ENCODE measurements at regions not wholly inside any gene's neighbourhood (a gene's known extent, or its start where the extent isn't known, plus 50 kb on each side); places are given as distances from the start of the nearest gene placed in this dataset.
A peak's percentile ranks its signal among the peaks of the same experiment; 100 is the strongest.

DNA sequence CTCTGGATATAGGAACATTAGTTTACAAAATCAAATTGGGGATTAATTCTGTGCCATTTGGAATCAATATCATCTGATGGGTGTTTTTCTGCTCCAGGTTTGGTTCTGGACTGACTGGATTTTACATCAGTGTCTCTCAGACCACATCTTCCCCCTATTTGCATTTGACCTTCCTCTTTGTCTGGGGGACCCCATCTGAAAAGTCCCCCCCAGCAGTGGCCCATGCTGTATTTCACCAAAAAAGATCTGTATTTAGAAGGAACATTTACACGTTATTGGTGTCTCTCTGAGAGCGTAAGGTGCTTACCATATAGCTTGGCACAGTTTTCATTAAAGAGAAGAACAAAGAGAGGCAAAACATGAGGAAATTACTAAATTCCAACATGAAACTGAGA, 215.6 kb upstream of the CLINT1 start:
- TF ChIP-seq, protein P1, sequence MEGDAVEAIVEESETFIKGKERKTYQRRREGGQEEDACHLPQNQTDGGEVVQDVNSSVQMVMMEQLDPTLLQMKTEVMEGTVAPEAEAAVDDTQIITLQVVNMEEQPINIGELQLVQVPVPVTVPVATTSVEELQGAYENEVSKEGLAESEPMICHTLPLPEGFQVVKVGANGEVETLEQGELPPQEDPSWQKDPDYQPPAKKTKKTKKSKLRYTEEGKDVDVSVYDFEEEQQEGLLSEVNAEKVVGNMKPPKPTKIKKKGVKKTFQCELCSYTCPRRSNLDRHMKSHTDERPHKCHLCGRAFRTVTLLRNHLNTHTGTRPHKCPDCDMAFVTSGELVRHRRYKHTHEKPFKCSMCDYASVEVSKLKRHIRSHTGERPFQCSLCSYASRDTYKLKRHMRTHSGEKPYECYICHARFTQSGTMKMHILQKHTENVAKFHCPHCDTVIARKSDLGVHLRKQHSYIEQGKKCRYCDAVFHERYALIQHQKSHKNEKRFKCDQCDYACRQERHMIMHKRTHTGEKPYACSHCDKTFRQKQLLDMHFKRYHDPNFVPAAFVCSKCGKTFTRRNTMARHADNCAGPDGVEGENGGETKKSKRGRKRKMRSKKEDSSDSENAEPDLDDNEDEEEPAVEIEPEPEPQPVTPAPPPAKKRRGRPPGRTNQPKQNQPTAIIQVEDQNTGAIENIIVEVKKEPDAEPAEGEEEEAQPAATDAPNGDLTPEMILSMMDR (IDR thresholded peaks at IDR 0.05): no peak
- H3K36me3 Mint-ChIP-seq (ENCODE audit: low read depth): no peaks in the 10 kb centered on the region
- no peak overlapping the region for H3K4me3 Mint-ChIP-seq (ENCODE audit: unreplicated experiment)
- peaks cover 25% of the 10 kb centered on the region for H3K4me1 Mint-ChIP-seq (ENCODE audit: low read depth)
- H3K27ac Mint-ChIP-seq (ENCODE audit: unreplicated experiment): peak overlapping the region; percentile 88
- H3K27me3 Mint-ChIP-seq (ENCODE audit: low read depth): no peaks in the 10 kb centered on the region
- no peak for DNase-seq (ENCODE audit: low spot score)
- no peaks in the 10 kb centered on the region for H3K9me3 Mint-ChIP-seq (ENCODE audit: low read depth)

DNA sequence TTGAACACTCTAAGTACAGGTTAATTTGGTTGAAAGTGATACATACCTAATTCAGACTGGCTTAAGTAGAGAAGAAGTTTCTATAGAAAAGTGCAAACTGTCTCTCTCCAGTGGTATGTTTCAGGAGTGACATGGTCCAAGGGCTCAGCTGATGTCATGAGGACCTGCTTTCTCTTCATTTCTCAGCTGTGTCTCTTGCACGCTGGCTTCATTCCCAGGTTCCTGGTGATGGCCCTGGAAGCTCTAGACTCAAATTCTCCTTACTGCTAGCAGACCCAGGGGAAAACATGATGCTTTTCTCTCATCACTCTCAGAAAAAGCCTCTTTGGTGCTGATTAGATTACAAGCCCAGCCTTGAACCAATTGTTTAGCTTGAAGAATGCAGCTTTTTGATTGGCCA, 211.9 kb upstream of the CLINT1 start:
- H3K27ac Mint-ChIP-seq (ENCODE audit: unreplicated experiment): no peak overlapping the region
- no peaks in the 10 kb centered on the region for H3K36me3 Mint-ChIP-seq (ENCODE audit: low read depth)
- DNase-seq (ENCODE audit: low spot score): no peak
- TF ChIP-seq, protein P1 (IDR thresholded peaks at IDR 0.05): no peak
- no peaks in the 10 kb centered on the region for H3K9me3 Mint-ChIP-seq (ENCODE audit: low read depth)
- no peak overlapping the region for H3K4me3 Mint-ChIP-seq (ENCODE audit: unreplicated experiment)
- H3K4me1 Mint-ChIP-seq (ENCODE audit: low read depth): peaks cover 36% of the 10 kb centered on the region
- no peaks in the 10 kb centered on the region for H3K27me3 Mint-ChIP-seq (ENCODE audit: low read depth)

DNA sequence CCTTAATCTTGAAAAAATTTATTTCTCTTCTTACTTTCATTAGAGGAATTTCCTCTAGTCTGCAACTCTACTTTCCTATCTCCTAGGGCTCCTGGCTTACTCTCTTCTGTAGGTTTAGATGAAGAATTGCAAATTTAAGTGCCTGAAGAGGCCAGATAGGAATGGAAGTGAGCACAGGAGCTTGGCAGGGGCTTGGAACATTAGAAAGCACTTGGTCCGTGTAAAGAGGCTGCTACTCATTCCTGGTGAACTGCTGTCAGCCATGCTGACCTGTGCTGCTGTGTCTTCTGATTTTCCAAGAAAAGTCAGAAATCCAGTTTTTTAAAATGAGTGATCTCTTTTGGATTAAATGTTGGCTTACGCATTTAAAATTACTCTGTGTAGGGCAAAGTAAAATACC, 210.9 kb upstream of the CLINT1 start:
- DNase-seq (ENCODE audit: low spot score): no peak
- Mint-ChIP-seq H3K4me1 (ENCODE audit: low read depth) (peaks cover 26% of the 10 kb centered on the region), H3K4me3 (ENCODE audit: unreplicated experiment) (no peak overlapping the region), H3K9me3 (ENCODE audit: low read depth) (no peaks in the 10 kb centered on the region), H3K27ac (ENCODE audit: unreplicated experiment) (no peak overlapping the region), H3K36me3 (ENCODE audit: low read depth) (no peaks in the 10 kb centered on the region), H3K27me3 (ENCODE audit: low read depth) (no peaks in the 10 kb centered on the region)
- TF ChIP-seq, protein P1 (IDR thresholded peaks at IDR 0.05): no peak

DNA sequence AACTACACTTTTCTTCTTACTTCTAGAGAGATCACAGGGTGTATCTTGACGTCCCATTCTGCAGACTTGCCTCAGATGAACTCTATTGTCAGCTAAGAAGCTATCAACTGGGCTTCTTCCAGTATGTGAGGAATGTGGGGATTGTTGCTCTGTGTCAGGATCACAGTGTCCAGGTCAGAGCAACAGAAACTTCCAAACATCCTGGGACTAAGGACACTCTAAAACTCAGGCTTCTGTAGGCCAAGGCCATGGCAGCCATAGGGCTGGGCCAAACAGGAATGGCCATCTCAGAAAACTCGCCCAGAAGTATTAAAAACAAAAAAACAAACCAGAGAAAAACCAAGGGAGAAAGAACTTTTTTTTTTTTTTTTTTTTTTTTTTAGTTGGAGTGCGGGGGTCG, 210.0 kb upstream of the CLINT1 start:
- H3K4me1 Mint-ChIP-seq (ENCODE audit: low read depth): peaks cover 22% of the 10 kb centered on the region
- TF ChIP-seq, protein P1 (IDR thresholded peaks at IDR 0.05): no peak
- H3K27me3 Mint-ChIP-seq (ENCODE audit: low read depth): no peaks in the 10 kb centered on the region
- H3K27ac Mint-ChIP-seq (ENCODE audit: unreplicated experiment): no peak overlapping the region
- no peaks in the 10 kb centered on the region for H3K9me3 Mint-ChIP-seq (ENCODE audit: low read depth)
- DNase-seq (ENCODE audit: low spot score): no peak
- H3K36me3 Mint-ChIP-seq (ENCODE audit: low read depth): no peaks in the 10 kb centered on the region
- H3K4me3 Mint-ChIP-seq (ENCODE audit: unreplicated experiment): no peak overlapping the region

DNA sequence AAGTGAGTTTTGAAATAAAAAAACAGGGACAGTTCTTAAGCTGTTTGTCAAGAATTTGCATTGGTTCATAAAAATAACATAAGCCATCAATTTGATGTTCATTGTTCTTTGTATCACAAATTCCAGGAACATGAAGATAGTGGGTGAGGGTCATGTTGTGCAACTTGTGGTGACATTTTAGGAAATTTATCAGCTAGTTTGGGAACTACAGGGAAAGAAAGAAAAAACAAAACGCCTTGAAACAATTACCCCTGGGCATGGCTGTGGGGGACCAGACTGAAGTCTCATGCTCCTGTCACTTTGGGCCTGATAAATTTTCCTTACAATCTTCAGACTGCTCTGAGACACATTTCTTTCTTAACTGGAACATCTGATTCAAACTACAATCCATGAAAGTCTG, 207.1 kb upstream of the CLINT1 start:
- DNase-seq (ENCODE audit: low spot score): no peak
- TF ChIP-seq, protein P1 (IDR thresholded peaks at IDR 0.05): no peak
- Mint-ChIP-seq H3K9me3 (ENCODE audit: low read depth) (no peaks in the 10 kb centered on the region), H3K36me3 (ENCODE audit: low read depth) (no peaks in the 10 kb centered on the region), H3K4me1 (ENCODE audit: low read depth) (peaks cover 22% of the 10 kb centered on the region), H3K4me3 (ENCODE audit: unreplicated experiment) (no peak overlapping the region), H3K27me3 (ENCODE audit: low read depth) (no peaks in the 10 kb centered on the region), H3K27ac (ENCODE audit: unreplicated experiment) (no peak overlapping the region)
